ENCODE measurements at regions not wholly inside any gene's neighbourhood (a gene's known extent, or its start where the extent isn't known, plus 50 kb on each side); places are given as distances from the start of the nearest gene placed in this dataset.

- no peak for TF ChIP-seq POLR2AphosphoS5 (IDR thresholded peaks at IDR 0.05; ENCODE audit: low read depth, low read length)
- no peak for DNase-seq (ENCODE audit: insufficient read length, low spot score)
Observed at GRCh38 chr10:58898854-58899573, 277.4 kb upstream of the PHYHIPL start.

GRCh38 chr10:58901092-58901646 is 275.3 kb upstream of the PHYHIPL start:
- no peak for DNase-seq (ENCODE audit: insufficient read length, low spot score)
- no peak for TF ChIP-seq PAX5 (IDR thresholded peaks at IDR 0.05; ENCODE audit: insufficient read depth, low read length, severe bottlenecking)
- TF ChIP-seq SPI1 (IDR thresholded peaks at IDR 0.05; ENCODE audit: low read depth, low read length), result no peak
- TF ChIP-seq POLR2AphosphoS5 (IDR thresholded peaks at IDR 0.05; ENCODE audit: low read depth, low read length), result no peak
- no peak for TF ChIP-seq POU2F2 (IDR thresholded peaks at IDR 0.05; ENCODE audit: low read depth, low read length)
- no peak for FAIRE-seq

More at GRCh38 chr10:58898854-58899573, 277.4 kb upstream of the PHYHIPL start:
- FAIRE-seq, result no peak

- TF ChIP-seq POLR2AphosphoS5 (IDR thresholded peaks at IDR 0.05; ENCODE audit: low read depth, low read length) (no peak), TAF1 (IDR thresholded peaks at IDR 0.05; ENCODE audit: low read depth, low read length) (no peak)
- DNase-seq (ENCODE audit: insufficient read length, low spot score) (no peak), FAIRE-seq (no peak)
Observed at GRCh38 chr10:58903071-58903470, 273.4 kb upstream of the PHYHIPL start.

DNA sequence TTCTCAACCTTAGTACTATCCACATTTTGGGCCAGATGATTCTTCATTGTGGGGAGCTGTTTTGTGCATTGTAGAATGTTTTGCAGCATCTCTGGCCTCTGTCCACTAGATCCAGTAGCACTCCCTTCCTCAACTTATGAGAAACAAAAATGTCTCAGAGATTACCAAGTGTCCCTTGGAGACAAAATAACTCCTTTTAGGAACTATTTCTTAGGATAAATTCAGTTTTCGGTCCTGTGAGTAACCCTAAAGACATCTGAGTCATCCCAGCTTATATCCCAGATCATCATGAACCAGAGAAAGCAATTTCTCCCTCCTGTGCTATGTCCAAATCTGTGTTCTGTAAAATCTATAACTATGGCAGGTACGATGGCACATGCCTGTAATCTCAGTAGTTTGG is 266.6 kb upstream of the PHYHIPL start:
- DNase-seq (ENCODE audit: insufficient read length, low spot score) (no peak), FAIRE-seq (no peak)
- TF ChIP-seq POLR2A (IDR thresholded peaks at IDR 0.05; ENCODE audit: low read depth, low read length) (no peak), POU2F2 (IDR thresholded peaks at IDR 0.05; ENCODE audit: low read depth, low read length) (no peak), SPI1 (IDR thresholded peaks at IDR 0.05; ENCODE audit: low read depth, low read length) (no peak), PAX5 (IDR thresholded peaks at IDR 0.05; ENCODE audit: insufficient read depth, low read length, severe bottlenecking) (no peak), TAF1 (IDR thresholded peaks at IDR 0.05; ENCODE audit: low read depth, low read length) (no peak), POLR2AphosphoS5 (IDR thresholded peaks at IDR 0.05; ENCODE audit: low read depth, low read length) (no peak)

- FAIRE-seq (no peak), DNase-seq (ENCODE audit: insufficient read length, low spot score) (no peak)
- TF ChIP-seq POLR2A (IDR thresholded peaks at IDR 0.05; ENCODE audit: low read depth, low read length), result no peak
- no peak for TF ChIP-seq POU2F2 (IDR thresholded peaks at IDR 0.05; ENCODE audit: low read depth, low read length)
- TF ChIP-seq PAX5 (IDR thresholded peaks at IDR 0.05; ENCODE audit: insufficient read depth, low read length, severe bottlenecking), result no peak
- no peak for TF ChIP-seq SPI1 (IDR thresholded peaks at IDR 0.05; ENCODE audit: low read depth, low read length)
- TF ChIP-seq TAF1 (IDR thresholded peaks at IDR 0.05; ENCODE audit: low read depth, low read length), result no peak
- no peak for TF ChIP-seq POLR2AphosphoS5 (IDR thresholded peaks at IDR 0.05; ENCODE audit: low read depth, low read length)
Observed at GRCh38 chr10:58913717-58914116, 262.7 kb upstream of the PHYHIPL start.

GRCh38 chr10:58918887-58919286 is 257.6 kb upstream of the PHYHIPL start:
- DNase-seq (ENCODE audit: insufficient read length, low spot score) (no peak), FAIRE-seq (no peak)
- no peak for TF ChIP-seq POU2F2 (IDR thresholded peaks at IDR 0.05; ENCODE audit: low read depth, low read length)
- TF ChIP-seq SPI1 (IDR thresholded peaks at IDR 0.05; ENCODE audit: low read depth, low read length), result no peak
- TF ChIP-seq TAF1 (IDR thresholded peaks at IDR 0.05; ENCODE audit: low read depth, low read length), result no peak
- no peak for TF ChIP-seq POLR2AphosphoS5 (IDR thresholded peaks at IDR 0.05; ENCODE audit: low read depth, low read length)
- no peak for TF ChIP-seq POLR2A (IDR thresholded peaks at IDR 0.05; ENCODE audit: low read depth, low read length)
- TF ChIP-seq PAX5 (IDR thresholded peaks at IDR 0.05; ENCODE audit: insufficient read depth, low read length, severe bottlenecking), result no peak

DNA sequence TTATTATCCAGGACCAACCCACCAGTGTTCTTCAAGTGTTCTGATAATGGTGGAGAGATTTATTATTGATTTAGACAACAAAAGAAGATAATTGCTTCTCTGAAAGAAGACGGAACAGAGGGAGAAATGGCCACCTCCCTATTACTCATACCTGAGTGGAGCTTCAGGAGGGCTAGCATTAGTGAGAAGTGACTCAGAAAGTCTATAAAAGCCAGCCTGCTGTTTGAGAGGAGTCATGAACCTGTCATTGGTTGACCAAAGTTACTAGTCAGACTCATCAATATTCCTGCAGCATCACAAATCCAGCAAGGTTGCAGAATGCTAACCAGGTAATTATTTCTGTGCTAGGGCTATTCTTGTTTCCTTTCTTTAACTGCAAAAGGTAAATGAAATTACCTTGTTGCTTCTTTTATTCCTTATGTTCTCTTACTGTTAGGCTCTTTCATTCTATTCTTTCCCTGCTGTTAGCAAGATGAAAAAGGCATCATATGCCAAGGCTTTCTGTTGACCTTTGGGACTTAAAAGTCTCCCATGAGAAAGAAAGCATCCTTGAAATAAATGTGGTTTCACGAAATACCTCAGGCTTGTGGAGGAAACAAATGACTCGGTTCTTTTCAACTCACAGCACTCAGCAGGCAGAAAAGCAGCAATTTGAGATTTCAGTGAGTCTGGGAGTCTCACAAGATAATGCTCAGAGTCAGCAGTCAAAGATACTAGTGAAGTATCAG is 256.4 kb upstream of the PHYHIPL start:
- TF ChIP-seq SPI1 (IDR thresholded peaks at IDR 0.05; ENCODE audit: low read depth, low read length) (no peak), POLR2AphosphoS5 (IDR thresholded peaks at IDR 0.05; ENCODE audit: low read depth, low read length) (no peak), POU2F2 (IDR thresholded peaks at IDR 0.05; ENCODE audit: low read depth, low read length) (no peak), PAX5 (IDR thresholded peaks at IDR 0.05; ENCODE audit: insufficient read depth, low read length, severe bottlenecking) (no peak), POLR2A (IDR thresholded peaks at IDR 0.05; ENCODE audit: low read depth, low read length) (no peak)
- DNase-seq (ENCODE audit: insufficient read length, low spot score) (no peak), FAIRE-seq (no peak)

GRCh38 chr10:58920655-58921003 is 255.8 kb upstream of the PHYHIPL start:
- TF ChIP-seq POU2F2 (IDR thresholded peaks at IDR 0.05; ENCODE audit: low read depth, low read length), result no peak
- no peak for TF ChIP-seq SPI1 (IDR thresholded peaks at IDR 0.05; ENCODE audit: low read depth, low read length)
- no peak for TF ChIP-seq PAX5 (IDR thresholded peaks at IDR 0.05; ENCODE audit: insufficient read depth, low read length, severe bottlenecking)
- TF ChIP-seq TAF1 (IDR thresholded peaks at IDR 0.05; ENCODE audit: low read depth, low read length), result no peak
- no peak for TF ChIP-seq POLR2AphosphoS5 (IDR thresholded peaks at IDR 0.05; ENCODE audit: low read depth, low read length)
- no peak for TF ChIP-seq POLR2A (IDR thresholded peaks at IDR 0.05; ENCODE audit: low read depth, low read length)
- no peak for FAIRE-seq
- DNase-seq (ENCODE audit: insufficient read length, low spot score), result no peak

GRCh38 chr10:58921421-58921855 is 255.0 kb upstream of the PHYHIPL start:
- TF ChIP-seq POU2F2 (IDR thresholded peaks at IDR 0.05; ENCODE audit: low read depth, low read length), result no peak
- TF ChIP-seq POLR2A (IDR thresholded peaks at IDR 0.05; ENCODE audit: low read depth, low read length), result no peak
- no peak for TF ChIP-seq POLR2AphosphoS5 (IDR thresholded peaks at IDR 0.05; ENCODE audit: low read depth, low read length)
- no peak for TF ChIP-seq SPI1 (IDR thresholded peaks at IDR 0.05; ENCODE audit: low read depth, low read length)
- TF ChIP-seq PAX5 (IDR thresholded peaks at IDR 0.05; ENCODE audit: insufficient read depth, low read length, severe bottlenecking), result no peak
- TF ChIP-seq TAF1 (IDR thresholded peaks at IDR 0.05; ENCODE audit: low read depth, low read length), result no peak
- FAIRE-seq (no peak), DNase-seq (ENCODE audit: insufficient read length, low spot score) (no peak)

DNA sequence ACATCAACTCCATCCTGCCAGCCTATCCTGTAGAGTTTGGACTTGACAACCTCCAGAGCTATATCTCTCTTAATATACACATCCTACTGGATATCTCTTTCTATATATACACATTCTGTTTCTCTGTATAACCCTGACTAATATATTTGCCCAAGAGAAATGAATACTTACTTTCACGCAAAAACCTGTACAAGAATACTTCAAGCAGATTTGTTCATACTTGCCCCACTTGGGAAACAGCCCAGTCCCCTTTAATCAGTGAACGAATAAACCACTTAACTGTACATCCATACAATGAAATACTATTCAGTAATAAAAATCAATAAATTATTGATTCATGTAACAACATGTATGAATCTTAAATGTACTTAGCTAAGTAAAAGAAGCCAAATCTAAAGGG is 251.1 kb upstream of the PHYHIPL start:
- TF ChIP-seq PAX5 (IDR thresholded peaks at IDR 0.05; ENCODE audit: insufficient read depth, low read length, severe bottlenecking), result no peak
- TF ChIP-seq SPI1 (IDR thresholded peaks at IDR 0.05; ENCODE audit: low read depth, low read length), result no peak
- no peak for TF ChIP-seq POLR2AphosphoS5 (IDR thresholded peaks at IDR 0.05; ENCODE audit: low read depth, low read length)
- no peak for TF ChIP-seq POLR2A (IDR thresholded peaks at IDR 0.05; ENCODE audit: low read depth, low read length)
- no peak for TF ChIP-seq TAF1 (IDR thresholded peaks at IDR 0.05; ENCODE audit: low read depth, low read length)
- FAIRE-seq, result no peak
- no peak for DNase-seq (ENCODE audit: insufficient read length, low spot score)

All from GM12891 (cell line).